H7 (cell line): ENCODE measurements at regions not wholly inside any gene's neighbourhood (a gene's known extent, or its start where the extent isn't known, plus 50 kb on each side); places are given as distances from the start of the nearest gene placed in this dataset.
"Not testable (repeated sequence)": the region's sequence is repeated elsewhere in the genome, so short reads cannot be mapped to it uniquely, and the experiment has no call there.

Source experiments
- DNase-seq: peaks from one replicate; pipeline ENCODE4 v3.0.0; 2012
- H3K27me3 ChIP-seq: 2 replicates; pipeline ENCODE4 v1.6.0; 2011; ENCODE audit warnings: mild to moderate bottlenecking, low read length; ENCODE audit not compliant: control insufficient read depth, insufficient read depth
- H3K36me3 ChIP-seq: replicated peaks from 2 replicates; pipeline ENCODE4 v1.5.1; 2011; ENCODE audit warnings: low read length; ENCODE audit not compliant: control insufficient read depth, insufficient read depth
- H3K4me3 ChIP-seq: 2 replicates; pipeline ENCODE4 v1.5.1; 2011; ENCODE audit warnings: low read depth, mild to moderate bottlenecking, control low read depth, low read length, moderate library complexity; ENCODE audit not compliant: insufficient read depth

DNA sequence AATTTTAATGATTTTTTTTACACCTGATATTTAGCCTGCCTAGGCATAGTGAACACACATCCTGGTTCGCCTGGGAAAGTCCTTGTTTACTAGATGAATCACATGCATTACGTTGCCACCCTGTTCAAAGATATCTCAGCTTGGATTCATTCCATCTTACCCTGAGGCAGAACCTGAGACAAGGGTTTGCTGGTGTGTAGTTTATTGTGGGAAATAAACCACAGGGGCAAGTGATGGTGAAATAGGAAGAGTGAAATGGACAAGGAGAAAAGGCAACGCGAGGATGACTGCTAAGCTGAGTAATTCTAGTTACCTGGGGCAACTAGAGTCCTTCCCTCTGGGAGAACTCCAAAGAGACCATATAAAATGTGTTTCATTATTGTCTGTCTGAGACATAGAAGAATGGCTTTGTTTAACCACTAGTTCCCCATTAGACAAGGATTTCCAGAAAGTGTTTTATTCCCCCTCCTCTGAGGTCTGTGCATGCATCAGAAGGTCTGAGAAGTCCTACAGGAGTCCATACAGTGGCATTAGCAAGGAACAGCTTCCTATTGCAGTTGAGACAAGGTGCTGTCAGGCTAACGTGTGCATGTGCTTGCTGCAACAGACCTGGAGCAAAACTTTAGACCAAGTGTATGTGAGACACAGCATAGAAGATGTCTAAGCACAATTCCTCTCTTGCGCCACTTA is 797.3 kb upstream of the FRG1 start:
- H3K36me3 ChIP-seq = no peaks in the 10 kb centered on the region
- no peak for DNase-seq
- no peaks in the 10 kb centered on the region for H3K27me3 ChIP-seq
- no peak overlapping the region for H3K4me3 ChIP-seq

DNA sequence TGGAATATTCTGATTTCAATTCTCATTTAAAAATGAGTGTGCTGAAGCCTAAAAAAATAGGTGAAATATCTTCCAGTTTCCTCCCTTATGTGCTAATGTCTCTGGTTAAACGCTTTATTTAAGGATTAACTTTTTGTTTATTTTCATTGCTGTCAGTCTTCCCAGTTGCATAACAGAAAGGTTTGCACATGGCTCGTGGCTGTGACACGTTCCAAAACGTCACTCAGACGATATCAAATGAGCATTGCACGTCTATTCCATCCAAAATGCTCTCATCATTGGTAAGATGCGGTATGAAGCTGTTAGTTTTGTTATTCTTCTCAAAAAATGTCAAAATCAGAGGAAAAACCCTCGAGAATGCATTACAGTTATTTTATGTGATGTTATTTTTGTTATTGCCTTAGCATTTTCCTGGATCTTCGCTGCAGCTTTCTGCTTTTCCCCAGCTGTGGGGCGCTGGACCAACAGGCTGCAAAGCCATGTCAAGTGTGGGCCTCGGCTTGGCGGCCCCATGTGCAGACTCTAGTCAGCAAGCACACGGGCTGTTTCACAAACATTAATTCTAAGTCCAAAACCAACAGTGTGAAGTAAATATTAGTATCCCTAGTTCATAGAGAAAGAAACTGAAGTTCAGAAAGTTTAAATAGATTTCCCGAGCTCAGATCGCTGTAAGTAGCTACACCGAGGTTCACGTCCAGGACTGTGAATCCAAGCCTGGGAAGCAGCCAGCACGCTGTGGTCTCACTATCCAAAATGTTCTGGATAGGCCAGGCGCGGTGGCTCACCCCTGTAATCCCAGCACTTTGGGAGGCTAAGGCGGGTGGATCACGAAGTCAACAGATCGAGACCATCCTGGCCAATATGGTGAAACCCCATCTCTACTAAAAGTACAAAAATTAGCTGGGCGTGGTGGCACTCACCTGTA is 793.4 kb upstream of the FRG1 start:
- no peak for DNase-seq
- H3K27me3 ChIP-seq = no peaks in the 10 kb centered on the region
- no peaks in the 10 kb centered on the region for H3K36me3 ChIP-seq
- no peak overlapping the region for H3K4me3 ChIP-seq

DNA sequence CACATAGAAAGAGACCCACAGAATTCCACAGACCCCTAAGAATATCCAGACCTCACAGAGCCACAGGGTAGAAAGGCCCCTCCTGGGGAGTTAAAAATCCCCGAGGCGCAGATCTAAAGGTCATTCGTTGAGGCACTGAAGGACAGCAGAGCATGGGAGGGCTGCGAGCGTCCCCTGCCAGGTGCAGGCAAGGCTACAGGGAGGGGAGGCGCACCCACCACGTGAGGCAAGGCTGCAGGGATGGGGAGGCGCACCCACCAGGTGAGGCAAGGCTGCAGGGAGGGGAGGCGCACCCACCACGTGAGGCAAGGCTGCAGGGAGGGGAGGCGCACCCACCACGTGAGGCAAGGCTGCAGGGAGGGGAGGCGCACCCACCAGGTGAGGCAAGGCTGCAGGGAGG is 785.6 kb upstream of the FRG1 start:
- not testable (repeated sequence) for H3K4me3 ChIP-seq, H3K27me3 ChIP-seq, H3K36me3 ChIP-seq, DNase-seq

- DNase-seq = peak; percentile 45
- no peaks in the 10 kb centered on the region for H3K36me3 ChIP-seq
- no peaks in the 10 kb centered on the region for H3K27me3 ChIP-seq
- H3K4me3 ChIP-seq = no peak overlapping the region
Observed at GRCh38 chr4:189162073-189162789, 778.4 kb upstream of the FRG1 start.

- Histone ChIP-seq H3K4me3 (no peak overlapping the region), H3K36me3 (no peaks in the 10 kb centered on the region), H3K27me3 (no peaks in the 10 kb centered on the region)
- DNase-seq = no peak
Observed at GRCh38 chr4:189162888-189163287, 777.8 kb upstream of the FRG1 start.

DNA sequence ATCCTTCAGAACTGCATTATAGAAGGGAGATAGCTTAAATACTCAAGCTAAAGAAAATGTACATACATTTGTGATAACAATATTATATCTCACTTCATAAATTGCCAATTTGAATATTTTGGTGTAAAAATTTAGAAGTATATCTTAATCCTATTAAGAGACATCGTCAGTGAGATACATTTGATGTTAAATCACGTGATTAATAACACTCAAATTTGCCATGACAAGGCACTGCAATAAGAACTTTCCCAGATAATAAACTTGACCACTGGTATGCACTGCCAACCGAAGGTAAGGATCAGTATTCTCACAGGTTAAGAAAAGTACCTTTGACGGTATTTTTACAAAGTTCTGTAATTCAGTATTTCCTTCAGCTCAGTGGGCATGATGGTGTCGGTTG is 764.7 kb upstream of the FRG1 start:
- H3K27me3 ChIP-seq = no peaks in the 10 kb centered on the region
- no peak for DNase-seq

DNA sequence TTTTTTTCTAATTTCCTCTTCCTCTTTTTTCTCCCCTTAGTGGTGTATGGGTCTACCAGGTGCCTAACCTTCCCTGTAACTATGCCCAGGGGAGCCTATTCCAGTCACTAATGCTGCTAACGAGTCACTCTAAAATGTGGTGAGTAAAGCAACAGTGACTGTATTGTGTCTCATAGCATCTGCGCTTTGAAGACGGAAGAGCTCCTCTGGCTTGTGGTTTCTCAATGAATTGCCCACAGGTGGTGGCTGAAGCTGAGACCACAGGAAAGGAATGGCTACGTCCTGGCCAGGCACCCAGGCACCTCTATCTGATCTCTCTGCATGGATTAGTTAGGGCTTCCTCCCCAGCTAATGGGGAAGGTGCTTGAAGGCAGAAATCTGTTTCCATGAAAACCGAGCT is 763.5 kb upstream of the FRG1 start:
- no peak for DNase-seq
- no peak overlapping the region for H3K4me3 ChIP-seq
- no peaks in the 10 kb centered on the region for H3K36me3 ChIP-seq
- H3K27me3 ChIP-seq = no peaks in the 10 kb centered on the region

More for the DNA sequence above, 764.7 kb upstream of the FRG1 start:
- no peaks in the 10 kb centered on the region for H3K36me3 ChIP-seq
- H3K4me3 ChIP-seq = no peak overlapping the region

DNA sequence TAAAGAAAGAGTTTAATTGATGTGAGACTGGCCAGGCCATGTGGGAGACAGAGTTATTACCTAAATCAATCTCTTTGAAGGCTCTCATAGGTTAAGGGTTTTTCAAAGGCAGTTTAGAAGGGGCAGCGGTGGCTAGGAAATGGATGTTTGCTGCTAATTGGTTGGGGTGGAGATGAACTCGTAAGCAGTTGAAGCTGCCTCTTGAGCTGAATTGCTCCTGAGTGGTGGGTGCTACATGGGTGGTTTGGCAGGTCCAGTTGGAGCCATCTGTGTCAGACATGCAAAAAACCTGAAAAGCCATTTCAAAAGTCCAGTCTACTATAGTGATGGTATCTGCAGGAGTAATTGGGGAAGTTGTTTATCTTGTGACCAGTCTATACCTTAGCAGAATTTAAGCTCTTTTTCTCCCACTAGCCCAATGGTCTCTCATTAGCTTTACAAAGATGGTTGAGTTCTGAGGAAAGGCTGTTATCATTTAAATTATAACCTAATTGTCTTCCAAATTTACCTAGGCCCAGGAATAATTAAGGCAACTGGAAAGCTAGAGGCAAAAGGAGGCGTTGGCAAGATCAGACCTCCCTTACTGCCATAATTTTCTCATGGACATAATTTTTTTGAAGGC is 762.4 kb upstream of the FRG1 start:
- no peak for DNase-seq
- H3K36me3 ChIP-seq = no peaks in the 10 kb centered on the region
- H3K4me3 ChIP-seq = no peak overlapping the region
- no peaks in the 10 kb centered on the region for H3K27me3 ChIP-seq

DNA sequence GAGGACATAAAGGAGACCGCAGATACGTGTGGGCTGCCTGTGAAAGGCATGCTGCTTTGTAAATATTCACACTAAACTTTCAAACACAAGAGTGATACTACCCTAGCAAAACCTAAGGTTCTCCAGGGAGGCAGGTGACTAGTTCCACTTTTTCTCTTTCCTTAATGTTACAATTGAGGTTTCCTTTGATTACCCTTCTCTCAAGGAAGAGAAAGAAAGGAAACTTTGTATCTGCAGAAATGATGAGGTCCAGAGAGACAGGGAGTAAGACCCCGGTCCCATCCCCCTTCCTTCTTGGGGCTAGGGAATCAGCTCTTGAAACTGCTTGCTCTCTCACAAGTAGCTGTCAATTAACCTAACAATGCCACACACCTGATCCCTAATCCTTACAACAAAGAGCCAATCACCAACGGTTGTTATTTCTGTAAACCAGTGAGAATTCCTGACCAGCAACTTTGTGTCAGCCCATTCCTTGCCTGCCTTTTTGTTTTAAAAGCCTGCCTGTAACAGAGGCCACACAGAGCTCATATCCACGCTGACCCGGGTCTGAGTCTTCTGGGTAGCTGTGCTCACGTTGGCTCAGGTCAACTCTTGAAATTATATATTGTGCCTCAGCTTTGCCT is 754.8 kb upstream of the FRG1 start:
- Histone ChIP-seq H3K36me3 (no peaks in the 10 kb centered on the region), H3K27me3 (no peaks in the 10 kb centered on the region), H3K4me3 (no peak overlapping the region)
- peak; percentile 75 for DNase-seq

DNA sequence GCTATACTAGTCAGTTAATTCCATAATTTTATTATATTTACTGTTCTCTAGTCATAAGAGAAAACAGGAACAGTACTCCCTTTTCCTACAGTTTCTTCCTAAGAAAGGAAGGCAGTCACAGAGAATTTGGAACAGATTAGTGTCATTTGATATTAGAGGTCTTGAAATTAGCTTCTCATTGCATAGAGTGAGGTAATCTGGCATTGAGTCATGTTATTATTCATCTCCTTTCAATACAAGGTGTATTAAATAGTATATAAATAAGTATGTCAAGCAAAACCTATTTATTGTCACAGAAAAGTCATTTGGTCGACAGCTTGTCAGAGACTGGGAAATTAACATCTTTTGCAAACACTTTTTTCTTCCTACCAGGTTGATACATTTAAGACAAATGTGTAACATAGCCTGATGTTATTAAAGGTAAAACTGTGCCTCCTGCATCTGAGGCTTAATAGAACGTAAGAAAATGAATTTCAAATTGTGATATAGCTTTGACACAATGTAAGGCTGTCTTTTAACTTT is 753.1 kb upstream of the FRG1 start:
- Histone ChIP-seq H3K27me3 (no peaks in the 10 kb centered on the region), H3K4me3 (no peak overlapping the region), H3K36me3 (no peaks in the 10 kb centered on the region)
- no peak for DNase-seq

- Histone ChIP-seq H3K36me3 (no peaks in the 10 kb centered on the region), H3K4me3 (no peak overlapping the region), H3K27me3 (no peaks in the 10 kb centered on the region)
- DNase-seq = no peak
Observed at GRCh38 chr4:189198624-189199023, 742.0 kb upstream of the FRG1 start.

DNA sequence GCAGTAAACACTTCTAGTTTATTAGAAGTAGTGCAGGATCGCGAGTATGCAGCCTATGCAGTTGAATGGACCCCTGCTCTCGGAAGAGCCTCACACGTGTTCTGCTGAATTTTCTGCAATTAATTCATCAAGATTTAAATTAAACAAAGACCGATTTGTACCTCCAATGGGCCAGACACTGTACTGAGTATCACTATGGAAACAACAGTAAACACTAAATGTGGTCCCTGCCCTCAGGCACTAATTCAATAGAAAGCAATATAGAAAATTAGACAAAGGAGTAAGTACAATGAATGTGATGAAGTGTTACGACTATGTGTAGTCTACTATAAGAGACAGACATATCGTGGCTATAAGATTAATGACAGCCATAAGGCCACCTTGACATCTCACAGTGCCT is 740.3 kb upstream of the FRG1 start:
- H3K4me3 ChIP-seq = no peak overlapping the region
- no peak for DNase-seq
- no peaks in the 10 kb centered on the region for H3K36me3 ChIP-seq
- H3K27me3 ChIP-seq = no peaks in the 10 kb centered on the region

DNA sequence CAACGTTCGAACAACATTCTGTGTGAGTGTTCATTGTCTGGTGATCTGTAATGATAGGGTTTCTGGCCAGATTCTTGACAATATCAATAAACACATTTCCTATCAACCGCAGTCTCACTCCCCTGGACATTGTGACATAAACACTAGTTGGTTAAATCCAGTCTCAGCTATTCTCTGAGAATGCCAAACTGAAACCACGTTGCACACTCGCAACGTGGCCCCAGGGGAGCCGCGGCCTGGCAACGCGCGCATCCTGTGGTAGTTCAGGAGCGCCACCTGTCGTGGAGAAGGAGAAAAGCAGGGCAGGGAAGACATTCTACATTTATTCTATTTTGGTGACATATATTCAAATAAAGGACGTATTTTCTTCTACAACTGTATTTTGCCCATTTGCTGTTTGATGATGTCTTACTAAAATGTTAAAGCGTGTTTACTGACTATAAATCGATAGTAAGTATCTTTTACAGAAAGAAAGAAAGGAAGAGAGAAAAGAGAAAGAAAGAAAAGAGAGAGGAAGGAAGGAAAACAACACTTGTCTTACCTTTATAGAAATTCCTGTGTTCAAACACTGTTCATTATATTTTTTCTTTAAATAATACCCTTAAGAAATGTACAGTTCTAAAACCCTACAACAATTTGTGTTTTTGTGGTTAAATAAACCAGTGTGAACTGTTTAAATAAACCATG is 738.3 kb upstream of the FRG1 start:
- Histone ChIP-seq H3K4me3 (no peak overlapping the region), H3K36me3 (no peaks in the 10 kb centered on the region), H3K27me3 (no peaks in the 10 kb centered on the region)
- peak; percentile 64 for DNase-seq
